ENCODE measurements at regions not wholly inside any gene's neighbourhood (a gene's known extent, or its start where the extent isn't known, plus 50 kb on each side); places are given as distances from the start of the nearest gene placed in this dataset.

DNA sequence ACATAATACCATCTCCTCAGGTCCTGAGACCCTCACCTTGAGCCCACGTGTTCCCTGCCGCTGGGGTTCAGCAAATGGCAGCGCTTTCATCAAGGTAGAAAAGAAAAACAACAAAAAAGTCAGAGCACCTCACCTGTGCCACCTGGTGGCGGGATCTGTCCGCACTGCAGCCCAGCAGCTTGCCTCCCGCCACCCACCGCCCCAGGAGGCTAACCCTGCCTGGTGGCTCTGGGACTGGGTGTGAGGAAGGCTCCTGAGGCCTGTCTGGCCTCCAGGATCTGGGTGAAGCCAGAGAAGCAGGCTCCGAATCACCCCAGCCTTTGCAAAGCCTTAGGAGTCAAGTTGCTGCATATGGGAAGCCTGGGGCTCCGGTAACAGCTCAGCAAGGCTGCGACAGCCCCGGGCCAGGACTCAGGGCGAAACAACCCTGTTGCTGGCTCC is 270.8 kb downstream of the BMP7 start:
- ATAC-seq (no peak), DNase-seq (ENCODE audit: missing footprints) (no peak)
- intact Hi-C loops (cut with DNase I): no loop called here

DNA sequence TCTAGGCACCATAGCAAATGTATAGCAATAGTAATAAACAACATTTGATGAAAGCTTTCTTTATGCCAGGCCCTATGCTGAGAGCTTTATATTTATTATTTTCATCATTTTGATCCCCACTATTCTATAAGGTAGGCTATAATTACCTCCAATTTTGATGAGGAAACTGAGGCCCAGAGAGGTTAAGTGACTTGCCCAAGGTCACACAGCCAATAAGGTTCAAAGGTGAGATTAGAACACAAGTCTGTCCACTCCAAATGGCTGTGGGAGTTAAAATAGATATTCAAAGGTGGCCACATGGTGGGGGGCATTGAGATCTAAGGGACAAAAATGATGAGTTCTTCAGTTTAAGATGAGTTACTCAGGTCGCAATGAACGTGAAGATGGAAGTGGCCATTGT is 269.9 kb downstream of the BMP7 start:
- DNase-seq (ENCODE audit: missing footprints) (no peak), ATAC-seq (no peak)
- intact Hi-C loops (cut with DNase I): no loop called here

DNA sequence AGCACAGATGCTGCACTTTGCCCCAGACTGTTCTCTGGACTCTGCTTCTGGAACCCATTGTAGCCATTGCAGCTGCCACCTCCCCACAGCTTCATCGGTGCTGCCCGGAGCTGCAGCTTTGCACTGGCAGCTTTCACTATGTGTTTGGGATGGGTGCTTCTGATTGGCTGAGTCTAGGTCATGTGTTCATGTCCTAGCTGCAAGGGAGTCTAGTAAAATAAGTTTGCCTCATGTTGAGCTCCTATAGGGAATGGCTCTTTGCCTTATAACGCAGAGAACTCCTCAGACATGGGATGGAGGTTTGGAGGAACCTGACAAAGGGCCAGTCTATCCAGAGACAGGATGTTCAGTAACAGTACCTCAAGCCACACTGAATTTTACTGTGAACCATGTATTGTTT is 268.0 kb downstream of the BMP7 start:
- intact Hi-C loops (cut with DNase I): no loop called here
- ATAC-seq (no peak), DNase-seq (ENCODE audit: missing footprints) (no peak)

DNA sequence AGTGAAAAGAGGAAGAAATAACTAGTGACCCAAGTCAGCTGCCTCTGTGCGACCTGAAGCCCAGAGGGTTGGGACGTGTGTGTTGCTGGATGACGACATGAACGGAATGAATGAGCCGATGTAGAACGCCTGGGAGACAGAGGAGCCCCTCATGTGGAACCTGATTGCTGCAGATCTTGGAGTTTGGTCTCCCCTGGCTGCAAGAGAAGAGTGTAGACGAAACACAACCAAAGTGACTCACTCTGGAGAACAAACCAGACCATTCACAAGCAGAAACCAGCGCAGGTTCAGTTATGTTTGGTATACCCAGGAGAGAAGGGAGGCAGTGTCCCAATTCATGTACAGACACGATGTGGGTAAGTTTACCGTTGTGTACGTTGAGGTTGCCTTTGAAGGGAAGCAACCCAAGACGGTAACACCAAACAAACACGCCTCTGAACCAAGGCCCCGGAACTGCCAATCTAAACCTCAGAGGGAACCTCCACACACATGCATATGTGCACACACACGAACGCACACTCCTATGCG is 265.9 kb downstream of the BMP7 start:
- ATAC-seq (no peak), DNase-seq (ENCODE audit: missing footprints) (no peak)
- intact Hi-C loops (cut with DNase I): no loop called here

DNA sequence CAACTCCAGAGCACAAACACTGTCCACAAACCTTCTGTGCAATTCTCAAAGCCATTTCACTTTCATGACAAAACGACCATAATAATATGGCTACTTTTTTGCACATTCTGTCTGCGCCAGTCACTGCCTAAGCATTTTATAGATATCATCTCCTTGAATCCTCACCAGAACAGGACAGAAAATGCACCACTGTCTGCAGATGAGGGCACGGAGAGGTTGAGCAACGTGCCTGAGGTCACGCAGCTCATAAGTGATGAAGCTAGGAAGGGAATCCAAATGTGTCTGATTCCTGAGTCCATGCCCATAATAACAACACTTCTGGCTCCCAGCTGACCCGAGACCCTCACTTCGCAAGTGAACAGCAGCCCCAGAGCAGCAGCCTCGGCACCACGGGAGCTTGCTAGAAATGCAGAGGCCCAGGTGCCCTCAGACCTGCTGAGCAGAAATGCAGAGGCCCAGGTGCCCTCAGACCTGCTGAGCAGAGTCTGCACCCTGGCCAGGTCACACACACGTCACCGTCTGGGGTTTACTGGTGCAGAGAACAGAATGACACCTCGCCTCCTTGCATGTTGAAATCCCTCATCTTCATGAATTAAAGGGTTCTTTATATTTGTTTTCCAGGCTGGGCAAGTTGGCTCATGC is 265.2 kb downstream of the BMP7 start:
- DNase-seq (ENCODE audit: missing footprints): no peak
- no peak for ATAC-seq
- intact Hi-C loops (cut with DNase I): no loop called here

DNA sequence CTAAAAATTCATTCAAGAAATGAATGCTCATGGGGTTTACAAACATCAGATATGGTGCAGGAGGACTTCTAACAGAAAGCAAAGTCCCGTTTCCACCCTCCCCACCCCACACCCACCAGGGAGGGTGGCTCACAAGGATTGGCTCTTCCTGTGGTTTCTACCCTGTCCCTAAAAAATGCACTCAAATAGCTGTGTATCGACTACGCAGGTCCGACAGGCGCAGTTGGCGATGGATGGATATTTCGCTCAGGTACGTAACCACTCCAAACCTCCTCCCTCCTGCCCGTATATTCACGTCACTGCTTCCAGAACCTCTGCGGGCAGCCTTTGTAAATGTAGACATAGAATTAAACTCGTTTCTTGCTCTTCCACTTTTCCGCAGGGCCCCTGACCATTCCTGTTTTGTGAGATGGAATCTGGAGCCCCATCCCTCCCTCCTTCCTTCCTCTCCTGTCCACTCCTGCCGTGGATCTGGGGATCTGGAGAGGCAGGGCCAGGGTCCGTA is 264.3 kb downstream of the BMP7 start:
- DNase-seq (ENCODE audit: missing footprints) (no peak), ATAC-seq (no peak)
- intact Hi-C loops (cut with DNase I): no loop called here

DNA sequence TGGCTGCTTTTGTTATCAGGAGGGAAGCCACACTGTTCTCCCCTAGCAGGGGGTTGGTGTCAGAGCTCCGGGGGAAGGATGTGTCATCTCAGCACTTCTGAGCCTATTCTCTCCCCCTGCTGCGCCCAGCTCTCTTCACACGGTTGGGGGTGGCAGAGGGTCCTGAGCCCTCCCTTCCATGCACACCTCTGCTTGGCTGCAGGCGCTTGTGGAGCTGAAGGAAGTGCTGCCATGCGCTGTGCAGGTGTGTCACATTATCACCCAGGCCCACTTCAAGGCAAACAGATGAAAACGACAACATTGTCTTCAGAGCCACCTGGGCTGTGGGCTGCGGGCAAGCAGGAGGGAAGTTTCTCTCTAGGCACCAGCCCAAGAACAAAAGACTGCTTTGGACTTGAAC is 263.4 kb downstream of the BMP7 start:
- ATAC-seq: no peak
- intact Hi-C loops (cut with DNase I): no loop called here
- DNase-seq (ENCODE audit: missing footprints): no peak

DNA sequence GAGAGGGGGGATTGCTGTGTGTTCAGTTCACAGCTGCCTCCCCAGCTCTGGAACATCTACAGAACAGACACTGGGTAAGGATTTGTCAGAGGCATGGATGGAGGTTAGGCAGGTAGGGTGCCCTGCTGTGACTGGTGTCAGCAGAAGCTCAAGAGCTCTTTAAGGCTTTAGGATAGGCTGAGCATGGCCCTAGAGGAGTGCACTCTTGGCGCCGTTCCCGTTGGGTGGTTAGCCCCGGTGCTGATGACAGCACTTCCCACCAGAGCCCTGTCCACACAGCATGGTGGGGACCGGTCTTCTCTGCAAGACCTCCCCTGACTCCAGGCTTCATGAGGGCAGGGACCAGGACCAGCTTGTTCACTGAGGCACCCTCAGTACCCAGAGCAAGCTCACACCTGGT is 262.0 kb downstream of the BMP7 start:
- intact Hi-C loops (cut with DNase I): no loop called here
- no peak for DNase-seq (ENCODE audit: missing footprints)
- no peak for ATAC-seq

DNA sequence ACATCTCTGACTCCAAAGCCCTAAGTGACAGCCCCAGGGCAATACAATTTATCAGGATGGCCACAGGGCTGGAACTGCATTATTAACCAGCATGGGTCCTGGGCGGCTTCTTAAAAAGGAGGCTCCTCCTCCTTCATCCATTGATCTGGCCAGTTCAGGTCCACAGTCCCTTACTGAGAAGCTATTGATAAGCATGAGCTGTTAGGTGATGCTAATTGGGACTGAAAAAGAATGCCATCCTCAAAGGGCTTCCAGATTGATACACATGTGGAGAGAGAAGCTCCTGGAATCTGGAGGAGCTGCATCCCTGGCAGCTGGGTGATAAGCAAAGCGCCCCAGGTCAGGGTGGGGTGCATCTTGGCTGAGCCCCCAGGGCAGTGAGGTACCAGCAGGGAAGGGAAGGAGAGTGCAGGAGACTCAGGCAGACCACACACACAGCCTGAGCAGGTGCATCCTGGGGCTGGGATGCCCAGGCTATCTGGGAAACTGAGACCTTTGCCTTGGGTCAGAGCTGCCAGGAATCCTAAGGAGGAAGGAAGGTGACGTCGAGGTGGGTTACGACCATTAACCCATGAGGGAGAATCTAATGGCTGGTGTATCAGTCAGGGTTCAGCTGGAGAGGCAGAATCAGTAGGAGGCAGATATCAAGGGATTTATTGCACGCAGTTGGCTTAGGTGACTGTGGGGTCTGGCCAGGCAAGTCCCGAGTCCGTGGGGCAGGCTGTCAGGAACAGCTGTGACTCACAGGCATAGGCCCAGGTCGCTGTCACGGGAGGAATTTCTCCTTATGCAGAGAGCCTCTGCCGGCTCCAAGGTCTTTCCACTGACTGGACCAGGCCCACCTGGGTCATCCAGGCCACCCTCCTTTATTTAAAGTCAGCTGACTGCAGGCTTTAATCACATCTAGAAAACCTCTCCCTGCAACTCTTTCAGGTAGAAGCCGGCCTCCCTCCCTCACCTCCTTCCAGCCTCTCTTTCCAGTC is 261.2 kb downstream of the BMP7 start:
- intact Hi-C loops (cut with DNase I): no loop called here
- DNase-seq (ENCODE audit: missing footprints) (no peak), ATAC-seq (no peak)

DNA sequence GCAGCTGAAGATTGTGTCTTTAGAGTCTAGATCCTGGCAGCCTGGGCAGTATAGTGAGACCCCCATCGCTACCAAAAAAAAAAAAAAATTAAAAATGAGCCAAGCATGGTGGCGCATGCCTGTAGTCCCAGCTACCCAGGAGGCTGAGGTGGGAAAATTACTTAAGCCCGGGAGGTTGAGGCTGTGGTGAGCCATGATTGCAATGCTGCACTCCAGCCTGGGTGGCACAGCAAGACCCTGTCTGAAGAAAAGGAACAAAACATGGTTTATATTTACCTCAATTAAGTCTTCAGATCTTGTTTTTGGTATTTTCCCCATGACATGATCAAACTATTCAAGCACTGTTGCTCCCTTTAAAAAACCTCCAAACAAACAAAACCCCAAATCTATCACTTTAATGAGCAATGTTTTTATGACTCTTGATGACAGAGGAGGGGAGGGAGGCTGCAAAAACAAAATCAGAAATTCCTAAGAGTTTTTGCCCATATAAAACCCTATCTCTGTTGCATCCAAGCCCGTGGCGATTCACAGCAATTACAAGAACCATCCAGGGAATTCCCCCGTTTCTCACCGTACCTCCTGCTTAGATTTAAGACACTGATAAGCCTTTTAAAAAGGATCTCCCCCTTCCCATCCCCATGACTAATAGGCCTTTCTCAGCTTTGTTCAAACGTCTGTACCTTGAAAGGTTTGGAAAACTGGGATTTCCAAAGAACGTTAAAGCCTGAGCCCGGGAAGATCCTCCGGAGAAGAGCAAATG is 259.9 kb downstream of the BMP7 start:
- DNase-seq (ENCODE audit: missing footprints) (no peak), ATAC-seq (no peak)
- intact Hi-C loops (cut with DNase I): no loop called here

DNA sequence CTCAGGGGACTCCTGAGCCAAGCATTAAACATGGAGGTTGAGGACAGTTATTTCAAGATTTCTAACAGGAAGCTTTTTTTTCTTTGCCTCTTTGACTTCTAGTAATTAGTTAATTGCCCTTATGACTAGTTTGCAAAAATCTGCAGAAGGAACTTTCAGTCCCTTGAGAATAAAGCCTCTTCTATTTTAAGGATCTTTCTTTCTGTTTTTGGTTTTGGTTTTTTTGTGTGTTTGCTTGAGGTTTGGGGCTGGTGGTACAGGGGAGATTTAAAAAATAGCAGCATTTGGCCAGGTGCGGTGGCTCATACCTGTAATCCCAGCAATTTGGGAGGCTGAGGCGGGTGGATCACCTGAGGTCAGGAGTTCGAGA is 259.3 kb downstream of the BMP7 start:
- intact Hi-C loops (cut with DNase I): no loop called here

DNA sequence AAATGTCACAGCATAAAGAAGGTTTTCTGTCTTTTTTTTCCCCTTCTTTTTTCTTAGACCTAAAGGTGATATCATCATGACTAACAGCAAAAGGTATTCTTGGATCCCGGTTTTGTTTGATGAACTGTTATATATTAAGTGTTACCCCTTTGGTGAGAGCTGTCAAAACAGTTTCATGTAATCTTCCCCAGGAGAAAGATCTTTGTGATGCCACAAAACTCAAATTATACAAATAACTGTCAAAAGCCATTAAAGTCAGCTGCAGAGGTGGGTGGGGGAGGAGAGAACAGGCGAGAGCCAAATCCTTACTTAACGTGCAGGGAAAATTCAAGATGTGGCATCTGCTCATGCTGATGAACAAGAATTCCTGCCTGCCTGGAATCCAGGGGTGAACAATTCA is 258.2 kb downstream of the BMP7 start:
- intact Hi-C loops (cut with DNase I): no loop called here
- DNase-seq (ENCODE audit: missing footprints): no peak

More for the DNA sequence above, 259.3 kb downstream of the BMP7 start:
- ATAC-seq: no peak
- no peak for DNase-seq (ENCODE audit: missing footprints)

DNA sequence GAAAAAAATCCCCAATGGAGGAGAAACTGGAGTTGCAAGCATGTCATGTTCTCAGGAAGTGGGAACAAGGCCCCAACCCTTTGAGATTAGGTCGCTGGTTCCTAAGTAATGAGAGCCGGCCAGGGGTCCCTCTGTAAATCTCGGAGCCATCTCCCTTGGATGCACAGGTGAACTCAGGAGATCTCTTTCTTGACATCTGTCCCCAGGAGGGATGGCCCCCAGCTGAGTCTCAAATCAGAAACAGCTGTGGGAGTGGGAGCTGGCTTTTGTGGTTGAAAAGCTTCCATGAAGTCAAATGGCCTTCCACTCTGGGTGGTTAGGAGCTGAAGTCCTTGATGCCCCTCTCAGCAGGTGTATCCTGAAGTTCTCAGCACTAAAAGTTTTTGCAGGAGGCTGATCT is 257.1 kb downstream of the BMP7 start:
- ATAC-seq: no peak
- no peak for DNase-seq (ENCODE audit: missing footprints)
- intact Hi-C loops (cut with DNase I): no loop called here

More for the DNA sequence above, 258.2 kb downstream of the BMP7 start:
- no peak for ATAC-seq

DNA sequence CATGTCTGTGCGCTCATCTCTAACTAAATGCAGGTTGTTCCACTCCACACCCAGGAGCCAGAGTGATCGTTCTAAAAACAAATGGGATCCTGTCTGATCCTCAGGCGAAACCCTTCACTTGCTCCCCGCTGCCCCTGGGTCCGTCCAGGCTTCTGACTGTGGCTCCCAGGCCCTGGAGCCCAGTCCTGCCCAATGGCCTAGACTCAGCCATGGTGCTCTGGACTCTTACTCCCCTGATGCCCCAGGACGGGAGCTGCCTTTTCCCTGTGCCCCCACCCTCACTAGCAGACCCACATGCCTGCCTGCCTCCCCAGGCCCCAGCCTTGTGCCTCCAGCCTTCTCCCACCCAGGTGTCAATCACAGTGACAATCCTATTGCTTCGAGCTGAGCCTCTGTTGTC is 256.7 kb downstream of the BMP7 start:
- intact Hi-C loops (cut with DNase I): no loop called here
- ATAC-seq (no peak), DNase-seq (ENCODE audit: missing footprints) (no peak)

DNA sequence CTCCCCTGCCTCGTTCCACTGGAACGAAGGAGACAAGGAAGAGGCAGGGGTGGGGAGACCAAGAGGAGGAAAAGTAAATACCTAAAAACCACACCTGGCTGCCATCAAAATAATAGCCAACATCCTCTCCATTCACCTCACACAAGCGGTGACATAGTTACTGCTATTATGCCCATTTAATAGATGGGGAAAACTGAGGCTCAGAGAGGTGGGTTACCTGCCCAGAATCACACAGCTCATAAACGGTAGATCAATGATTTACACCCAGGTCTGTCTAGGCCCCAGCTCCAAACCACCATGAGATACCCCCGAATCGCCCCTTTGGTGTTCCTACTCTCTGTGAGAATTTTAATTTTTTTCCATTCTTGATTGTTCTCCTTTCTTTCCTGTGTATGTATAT is 253.8 kb downstream of the BMP7 start:
- DNase-seq (ENCODE audit: missing footprints) (no peak), ATAC-seq (no peak)
- intact Hi-C loops (cut with DNase I): no loop called here

DNA sequence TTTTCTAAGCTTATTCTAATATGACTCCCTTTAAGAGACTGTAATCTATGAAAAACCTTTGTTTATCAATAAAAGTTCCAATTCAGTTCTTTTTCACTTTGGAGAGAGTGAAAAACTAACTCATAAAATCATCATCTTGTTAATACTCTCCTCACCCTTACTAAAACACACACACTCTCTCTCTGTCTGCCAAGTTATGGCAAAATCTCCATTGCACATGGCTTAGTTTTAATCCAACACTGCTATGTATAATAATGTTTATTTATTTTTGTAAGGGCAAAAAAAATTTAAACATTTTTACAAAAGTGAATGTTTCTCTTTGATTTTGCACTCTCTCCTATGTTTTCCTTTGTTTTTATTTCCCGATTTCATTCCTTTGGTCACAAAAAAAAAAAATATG is 253.2 kb downstream of the BMP7 start:
- DNase-seq (ENCODE audit: missing footprints) (no peak), ATAC-seq (no peak)
- intact Hi-C loops (cut with DNase I): no loop called here

DNA sequence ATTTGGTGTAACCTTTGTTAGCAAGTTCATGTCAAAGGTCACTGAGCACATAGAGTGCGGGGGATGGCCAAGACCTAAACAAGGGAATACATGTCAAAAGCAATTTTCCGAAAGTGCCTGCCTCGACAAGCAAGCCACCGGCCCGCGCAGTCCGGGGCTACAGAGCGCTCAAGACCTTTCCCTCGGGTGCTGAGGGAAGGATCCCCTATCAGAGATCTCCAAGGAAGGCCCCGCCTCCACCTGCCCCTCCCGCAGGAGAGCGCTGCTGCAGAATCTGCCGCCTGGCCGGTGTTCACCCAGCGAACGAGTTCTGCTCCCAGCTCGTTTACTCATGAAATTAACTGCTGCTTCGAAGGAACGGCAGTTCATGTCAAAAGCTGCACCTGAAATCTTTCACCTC is 252.7 kb downstream of the BMP7 start:
- no peak for DNase-seq (ENCODE audit: missing footprints)
- ATAC-seq: no peak
- intact Hi-C loops (cut with DNase I): no loop called here

DNA sequence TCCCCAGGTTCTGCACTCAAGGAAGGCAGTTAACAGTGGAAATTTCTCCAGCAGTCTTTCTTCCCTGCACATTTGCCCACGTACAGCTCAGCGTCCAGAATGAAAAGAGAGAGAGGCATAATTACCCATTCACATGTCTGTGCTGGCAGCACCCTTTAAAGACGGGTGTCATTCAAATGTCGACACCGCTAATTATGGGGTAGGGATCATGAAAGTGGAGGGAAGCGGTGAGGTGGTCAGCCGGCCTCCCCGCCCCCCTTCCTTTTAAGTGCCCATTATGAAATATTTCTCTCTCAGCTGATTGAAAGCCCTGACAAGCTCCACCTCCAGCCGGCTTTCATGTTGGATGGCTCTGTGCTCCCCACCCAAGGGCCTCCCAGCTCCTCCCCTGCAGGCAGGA is 246.1 kb downstream of the BMP7 start:
- intact Hi-C loops (cut with DNase I): no loop called here
- DNase-seq (ENCODE audit: missing footprints) (no peak), ATAC-seq (no peak)

DNA sequence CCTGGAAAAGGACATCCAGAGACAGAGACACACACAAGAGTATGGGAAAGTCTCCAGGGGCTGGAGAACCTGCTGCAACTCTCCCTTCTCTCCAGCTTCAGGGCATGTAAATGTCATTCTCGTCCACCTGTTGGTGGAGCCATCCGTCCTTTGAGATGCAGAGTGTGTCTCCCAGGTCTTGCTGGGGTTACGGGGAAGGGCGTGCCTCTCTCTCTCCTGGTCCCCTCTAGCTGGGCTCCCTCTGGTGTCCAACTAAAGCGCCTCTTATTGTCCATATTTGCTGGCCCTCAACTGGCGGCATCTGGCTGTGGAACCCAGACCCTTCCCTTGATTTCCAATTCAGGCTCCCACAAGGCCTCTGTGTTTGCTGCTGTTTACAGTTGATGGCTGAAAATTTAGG is 244.1 kb downstream of the BMP7 start:
- ATAC-seq: no peak
- intact Hi-C loops (cut with DNase I): no loop called here
- DNase-seq (ENCODE audit: missing footprints): no peak
